ENCODE measurements at regions not wholly inside any gene's neighbourhood (a gene's known extent, or its start where the extent isn't known, plus 50 kb on each side); places are given as distances from the start of the nearest gene placed in this dataset.

DNA sequence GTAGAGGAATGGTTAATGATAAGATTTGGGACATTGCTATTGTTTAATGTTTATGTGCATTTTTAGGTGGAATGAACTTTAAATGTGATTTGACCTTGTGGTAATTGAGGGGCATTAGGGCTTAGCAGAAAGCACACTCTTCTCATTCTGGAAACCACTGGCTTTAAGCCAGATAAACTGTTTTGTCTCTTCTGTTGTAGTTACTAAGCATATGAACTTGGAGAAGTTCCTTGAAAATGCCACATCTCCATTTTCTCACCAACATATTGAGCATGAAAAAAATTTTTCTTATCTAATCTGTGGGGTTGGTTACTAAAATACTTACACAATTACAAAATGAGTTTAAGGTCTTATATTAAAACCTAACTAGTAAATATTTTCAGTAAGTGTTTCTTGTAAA lies 70.8 kb upstream of the FSHR start:
- TF ChIP-seq, protein P1, sequence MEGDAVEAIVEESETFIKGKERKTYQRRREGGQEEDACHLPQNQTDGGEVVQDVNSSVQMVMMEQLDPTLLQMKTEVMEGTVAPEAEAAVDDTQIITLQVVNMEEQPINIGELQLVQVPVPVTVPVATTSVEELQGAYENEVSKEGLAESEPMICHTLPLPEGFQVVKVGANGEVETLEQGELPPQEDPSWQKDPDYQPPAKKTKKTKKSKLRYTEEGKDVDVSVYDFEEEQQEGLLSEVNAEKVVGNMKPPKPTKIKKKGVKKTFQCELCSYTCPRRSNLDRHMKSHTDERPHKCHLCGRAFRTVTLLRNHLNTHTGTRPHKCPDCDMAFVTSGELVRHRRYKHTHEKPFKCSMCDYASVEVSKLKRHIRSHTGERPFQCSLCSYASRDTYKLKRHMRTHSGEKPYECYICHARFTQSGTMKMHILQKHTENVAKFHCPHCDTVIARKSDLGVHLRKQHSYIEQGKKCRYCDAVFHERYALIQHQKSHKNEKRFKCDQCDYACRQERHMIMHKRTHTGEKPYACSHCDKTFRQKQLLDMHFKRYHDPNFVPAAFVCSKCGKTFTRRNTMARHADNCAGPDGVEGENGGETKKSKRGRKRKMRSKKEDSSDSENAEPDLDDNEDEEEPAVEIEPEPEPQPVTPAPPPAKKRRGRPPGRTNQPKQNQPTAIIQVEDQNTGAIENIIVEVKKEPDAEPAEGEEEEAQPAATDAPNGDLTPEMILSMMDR (IDR thresholded peaks at IDR 0.05): no peak
- no peak for TF ChIP-seq POLR2A (IDR thresholded peaks at IDR 0.05; ENCODE audit: low read depth)
- TF ChIP-seq POLR2AphosphoS5 (IDR thresholded peaks at IDR 0.05): no peak

All from esophagus muscularis mucosa (tissue), 3 donors.